Testis (tissue), 2 donors: ENCODE measurements at regions not wholly inside any gene's neighbourhood (a gene's known extent, or its start where the extent isn't known, plus 50 kb on each side); places are given as distances from the start of the nearest gene placed in this dataset.

Source experiments
- CTCF ChIP-seq, 3 experiments: fragments of 450-650 bp in 2 of 3; fragments of 200-600 bp in 1 of 3; sonication (generic) in 1 of 3; IDR thresholded peaks; one replicate each; pipeline ENCODE4 v1.5.1; 2016 to 2019; ENCODE audit warnings: antibody characterized with exemption in 3 of 3, mild to moderate bottlenecking in 2 of 3, moderate library complexity in 1 of 3
- POLR2A ChIP-seq: fragments of 450-650 bp; IDR thresholded peaks from one replicate; pipeline ENCODE4 v1.6.1; 2017; ENCODE audit warnings: antibody characterized with exemption, mild to moderate bottlenecking, moderate library complexity

DNA sequence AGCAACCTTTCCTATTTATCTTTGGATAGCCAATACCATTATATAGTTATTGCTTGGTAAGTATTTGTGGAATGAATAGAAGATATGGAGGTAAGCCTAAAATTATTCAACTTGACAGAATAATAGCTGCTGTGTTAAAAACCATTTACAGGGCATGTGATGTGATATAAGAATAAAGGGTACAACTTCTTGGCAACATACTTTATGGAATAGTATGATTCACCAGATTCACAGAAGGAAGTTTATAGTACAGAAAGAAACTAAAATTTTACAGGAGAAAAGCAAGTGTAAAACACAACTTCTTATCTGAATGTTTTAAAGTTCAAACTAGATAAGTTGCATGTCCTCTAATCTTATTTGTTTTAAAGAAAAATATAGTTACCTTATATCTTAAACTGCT, 186.4 kb upstream of the ZRANB2 start:
- TF ChIP-seq CTCF (IDR thresholded peaks at IDR 0.05) (no peak), POLR2A (no peak)
